Right kidney (tissue), 1 donor: ENCODE measurements at regions not wholly inside any gene's neighbourhood (a gene's known extent, or its start where the extent isn't known, plus 50 kb on each side); places are given as distances from the start of the nearest gene placed in this dataset.

Source experiments
- DNase-seq: peaks from one replicate; pipeline ENCODE4 v3.0.0-alpha.2; 2016

- no peak for DNase-seq
Measured at GRCh38 chr7:156177422-156178055, 365.3 kb upstream of the SHH start.

DNA sequence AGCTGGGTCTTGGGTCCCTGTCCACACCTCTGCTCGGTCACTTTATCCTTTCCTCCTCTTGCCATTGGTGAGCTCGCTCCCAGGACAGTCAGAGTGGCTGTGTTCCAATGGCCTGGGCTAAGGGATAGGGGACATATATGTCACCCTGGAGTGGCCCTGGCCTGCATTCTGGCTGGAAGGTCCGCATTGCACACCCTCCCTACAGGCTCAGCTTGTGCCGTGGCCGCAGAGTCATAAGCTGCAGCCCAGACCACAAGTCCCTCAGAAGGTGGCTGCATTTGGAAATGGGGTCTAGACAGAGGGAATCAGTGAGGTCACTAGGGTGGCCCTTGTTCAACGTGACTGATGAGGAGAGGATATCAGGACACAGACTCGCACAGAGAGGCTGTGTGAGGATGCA, 363.8 kb upstream of the SHH start:
- DNase-seq: no peak

- DNase-seq: no peak
Measured at GRCh38 chr7:156175003-156175402, 362.7 kb upstream of the SHH start.

DNA sequence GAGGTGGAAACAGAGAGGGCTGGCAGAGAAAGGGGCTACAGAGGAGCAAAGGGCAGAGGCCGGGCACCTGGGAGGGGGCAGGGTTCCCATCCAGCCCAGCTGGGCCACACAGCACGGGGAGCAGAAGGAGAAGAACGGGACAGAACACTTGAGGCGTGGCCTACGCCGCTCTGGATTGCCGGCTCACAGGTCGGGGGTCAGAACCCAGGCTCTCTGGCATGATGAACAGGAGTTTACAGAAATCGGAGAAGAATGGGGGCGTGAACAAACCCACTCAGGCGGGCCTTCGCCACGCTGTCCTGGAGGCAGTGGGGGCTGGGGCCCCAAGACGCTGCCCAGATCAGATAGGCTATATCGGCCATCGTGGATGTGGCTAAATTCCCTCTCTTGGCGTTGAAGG, 362.2 kb upstream of the SHH start:
- no peak for DNase-seq

- DNase-seq: no peak
Measured at GRCh38 chr7:156173748-156174353, 361.6 kb upstream of the SHH start.

GRCh38 chr7:156173346-156173745, 361.1 kb upstream of the SHH start:
- no peak for DNase-seq

DNA sequence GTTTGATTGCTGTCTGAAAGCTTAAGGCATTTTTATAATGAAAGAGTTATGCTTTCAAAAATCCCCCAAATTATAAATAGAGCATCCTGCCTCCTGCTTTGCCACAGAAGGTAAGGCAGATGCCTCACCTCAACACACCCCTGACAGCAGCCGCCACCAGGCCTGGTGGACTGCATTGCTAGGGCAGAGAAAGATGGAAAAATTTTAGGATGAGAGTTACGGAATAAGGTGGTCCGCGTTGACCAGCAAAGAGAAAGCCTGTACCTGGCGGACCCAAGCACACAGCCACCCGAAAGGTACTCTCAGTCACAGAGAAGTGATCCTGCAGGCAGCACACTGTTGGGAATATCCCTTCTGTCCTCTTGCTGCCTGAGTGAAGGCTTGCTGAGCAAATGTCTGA, 360.4 kb upstream of the SHH start:
- DNase-seq: no peak

- DNase-seq: no peak
Measured at GRCh38 chr7:156169474-156170370, 357.5 kb upstream of the SHH start.

DNA sequence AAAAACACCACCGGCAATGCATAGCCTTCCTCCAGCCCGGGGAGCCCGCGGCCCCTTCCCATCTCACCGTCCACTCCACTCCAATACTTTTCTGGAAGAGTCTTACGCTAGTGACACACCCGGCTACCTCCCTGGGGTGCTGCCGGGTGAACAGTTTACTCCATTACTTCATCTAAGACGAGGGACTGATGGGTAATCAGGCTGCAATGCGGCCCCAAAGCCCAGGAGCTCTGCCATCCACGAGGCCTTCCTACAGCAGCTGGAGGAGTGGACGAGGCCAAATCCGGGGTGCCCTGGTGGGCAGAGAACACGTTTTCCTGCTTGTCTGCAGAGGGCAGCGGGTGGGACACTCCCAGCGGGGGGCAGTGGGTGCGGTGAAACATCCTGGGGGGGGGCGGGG, 356.2 kb upstream of the SHH start:
- DNase-seq: no peak

- DNase-seq: no peak
Measured at GRCh38 chr7:156167987-156168386, 355.7 kb upstream of the SHH start.

DNA sequence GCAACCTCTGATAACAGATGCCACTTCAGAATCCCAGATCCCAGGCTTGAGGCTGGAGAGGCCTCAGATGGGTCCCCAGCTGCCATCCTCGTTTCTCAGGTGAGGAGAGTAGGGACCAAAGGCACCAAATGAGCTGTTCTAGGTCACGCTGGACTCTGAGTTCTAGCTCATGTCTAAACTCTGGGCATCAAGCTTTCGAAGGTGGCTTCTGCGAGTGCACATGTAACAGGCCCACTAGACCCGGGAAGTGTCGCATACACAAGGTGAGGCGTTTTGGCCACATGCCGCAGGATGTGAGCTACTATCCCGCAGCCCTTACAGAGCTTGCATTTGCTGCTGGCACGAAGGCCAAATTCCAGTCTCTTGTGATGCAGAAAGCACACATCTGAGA, 355.1 kb upstream of the SHH start:
- no peak for DNase-seq

GRCh38 chr7:156166692-156167416, 354.6 kb upstream of the SHH start:
- DNase-seq: no peak

DNA sequence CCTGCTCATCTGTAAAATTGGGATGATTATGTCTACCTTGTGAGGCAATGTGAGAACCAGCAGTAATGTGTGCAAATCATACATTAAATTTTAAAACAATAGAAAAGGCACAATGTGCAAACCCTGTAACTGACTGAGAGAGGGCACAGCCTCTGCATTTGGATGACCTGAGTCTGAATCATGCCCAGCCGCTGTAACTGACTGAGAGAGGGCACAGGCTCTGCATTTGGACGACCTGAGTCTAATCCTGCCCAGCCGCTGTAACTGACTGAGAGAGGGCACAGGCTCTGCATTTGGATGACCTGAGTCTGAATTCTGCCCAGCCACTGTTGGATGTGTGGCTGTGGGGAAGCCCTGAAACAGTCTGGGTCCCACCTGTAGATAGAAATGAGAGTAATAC, 351.5 kb upstream of the SHH start:
- no peak for DNase-seq

DNA sequence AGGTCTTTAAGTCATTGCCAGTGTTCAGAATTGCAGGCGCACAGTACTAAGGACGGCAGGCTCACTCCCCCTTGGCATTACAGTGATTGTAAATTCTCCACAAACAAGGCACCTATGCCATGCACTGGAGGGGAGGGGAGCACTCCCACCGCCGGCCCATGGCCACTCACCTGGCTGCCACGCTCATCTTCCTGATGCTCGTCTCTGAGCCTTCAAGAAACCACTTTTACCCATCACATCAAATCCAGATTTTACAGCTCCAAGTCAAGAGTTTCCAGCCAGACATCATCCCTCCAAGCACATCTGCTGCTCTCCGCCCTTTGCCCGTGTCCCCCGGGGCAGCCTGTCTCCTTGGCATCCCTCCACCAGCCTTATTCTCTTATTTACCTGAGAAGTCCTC, 350.2 kb upstream of the SHH start:
- no peak for DNase-seq

DNA sequence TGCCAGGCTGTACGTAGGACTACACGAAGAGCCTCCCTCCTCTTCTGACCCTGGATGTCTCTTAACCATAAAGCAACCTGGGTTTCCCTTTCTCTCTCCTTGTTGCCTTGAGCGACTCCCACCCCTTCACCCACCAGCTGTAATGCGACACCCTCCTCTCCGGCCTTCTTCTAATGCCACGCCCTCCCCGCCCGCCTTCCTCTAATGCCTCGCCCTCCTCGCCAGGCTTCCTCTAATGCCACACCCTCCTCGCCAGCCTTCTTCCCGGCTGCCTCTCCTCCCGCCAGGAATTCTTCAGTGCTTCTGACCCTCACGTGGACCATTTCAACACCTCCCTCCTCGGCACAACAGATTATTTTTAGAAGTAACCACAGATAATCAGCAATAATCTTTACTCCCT, 348.5 kb upstream of the SHH start:
- no peak for DNase-seq

DNA sequence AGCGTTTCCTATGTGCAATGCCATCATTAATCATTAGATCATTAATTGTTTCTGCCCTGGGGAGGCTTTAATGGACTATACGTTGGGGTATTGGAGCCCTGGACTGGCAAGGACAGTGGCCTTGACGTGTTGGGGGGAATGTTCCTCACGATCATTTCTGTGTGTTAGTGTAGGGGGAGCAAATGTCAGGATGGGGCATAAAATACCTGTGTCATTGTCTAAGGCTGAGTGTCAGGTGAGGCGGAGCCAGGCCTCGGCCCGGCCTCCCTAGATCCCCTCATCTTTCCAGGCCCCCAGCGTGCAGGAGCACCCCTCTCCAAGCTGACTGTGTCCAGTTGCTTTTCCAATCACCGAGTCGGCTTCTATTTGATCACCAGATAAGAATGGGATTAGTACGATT, 346.4 kb upstream of the SHH start:
- no peak for DNase-seq

- no peak for DNase-seq
Measured at GRCh38 chr7:156158213-156158612, 345.9 kb upstream of the SHH start.

- DNase-seq: no peak
Measured at GRCh38 chr7:156157409-156158012, 345.2 kb upstream of the SHH start.

GRCh38 chr7:156156734-156157408, 344.6 kb upstream of the SHH start:
- DNase-seq: no peak

DNA sequence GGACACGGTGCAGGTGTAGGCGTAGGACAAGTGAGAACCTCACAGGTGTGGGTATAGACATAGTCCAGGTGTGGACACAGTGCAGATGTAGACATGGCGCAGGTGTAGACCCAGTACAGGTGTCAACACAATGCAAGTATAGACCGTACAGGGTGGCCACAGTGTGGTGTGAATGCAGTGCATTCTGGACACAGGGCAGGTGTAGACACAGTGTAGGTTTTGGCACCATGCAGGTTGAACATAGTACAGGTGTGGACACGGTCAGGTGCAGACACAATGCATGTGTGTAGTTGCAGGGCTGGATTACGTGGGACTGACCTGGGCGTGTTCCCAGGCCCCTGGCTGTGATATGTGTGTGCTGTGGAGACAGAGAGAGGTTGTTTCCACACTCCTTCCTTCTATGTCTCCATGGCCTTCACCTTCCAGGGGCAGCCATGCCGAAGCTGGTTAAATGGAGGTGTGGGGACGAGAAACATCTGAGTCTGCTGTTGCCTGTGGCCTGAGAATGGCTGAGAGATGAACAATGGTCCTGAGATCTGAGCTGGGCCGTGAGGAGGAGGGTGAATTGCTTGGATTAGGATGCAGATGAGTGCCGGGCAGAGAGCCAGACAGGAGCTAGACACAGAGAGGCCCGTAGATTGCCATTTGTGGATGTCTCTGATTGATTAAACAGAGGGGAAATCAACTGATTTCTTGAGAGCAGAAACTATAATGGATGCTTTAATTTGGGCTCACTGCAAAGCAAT, 343.9 kb upstream of the SHH start:
- no peak for DNase-seq

GRCh38 chr7:156153590-156153989, 341.3 kb upstream of the SHH start:
- no peak for DNase-seq
